ENCODE measurements at regions not wholly inside any gene's neighbourhood (a gene's known extent, or its start where the extent isn't known, plus 50 kb on each side); places are given as distances from the start of the nearest gene placed in this dataset.

DNA sequence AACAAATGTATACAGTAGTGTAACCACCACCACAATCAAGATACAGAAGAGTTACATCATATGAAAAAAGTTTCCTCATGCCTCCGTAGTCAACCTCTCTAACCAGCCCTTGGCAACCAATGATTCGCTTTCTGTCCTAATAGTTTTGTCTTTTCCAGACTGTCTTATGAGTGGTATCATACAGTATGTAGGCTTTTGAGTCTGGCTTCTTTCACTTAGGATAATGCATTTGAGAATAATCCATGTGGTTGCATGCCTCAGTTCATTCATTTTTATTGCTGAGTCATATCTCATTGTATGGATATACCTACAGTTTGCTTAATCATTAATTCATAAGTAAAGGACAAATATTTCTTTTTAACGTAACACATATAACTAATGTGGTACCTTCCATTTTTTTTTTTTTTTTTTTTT, 86.4 kb upstream of the RIPOR2 start:
- no peaks in the 10 kb centered on the region for H3K27me3 ChIP-seq (ENCODE audit: control insufficient read depth in 3 of 3, insufficient read depth in 3 of 3, low read length in 3 of 3)
- H3K27ac ChIP-seq (ENCODE audit: low read depth, low read length) = no peak overlapping the region
- H3K9me3 ChIP-seq (ENCODE audit: control insufficient read depth in 3 of 3, low read length in 3 of 3) = no peaks in the 10 kb centered on the region
- no peaks in the 10 kb centered on the region for H3K4me1 ChIP-seq (ENCODE audit: control insufficient read depth in 3 of 3, insufficient read depth in 3 of 3, low read length in 3 of 3)
- H3K4me3 ChIP-seq (ENCODE audit: low read length in 3 of 3) = no peak overlapping the region
- no peak overlapping the region for H3K9ac ChIP-seq (ENCODE audit: low read depth in 1 of 3, low read length in 3 of 3)
- H3K36me3 ChIP-seq (ENCODE audit: control insufficient read depth in 3 of 3, insufficient read depth in 3 of 3, low read length in 3 of 3) = no peaks in the 10 kb centered on the region

DNA sequence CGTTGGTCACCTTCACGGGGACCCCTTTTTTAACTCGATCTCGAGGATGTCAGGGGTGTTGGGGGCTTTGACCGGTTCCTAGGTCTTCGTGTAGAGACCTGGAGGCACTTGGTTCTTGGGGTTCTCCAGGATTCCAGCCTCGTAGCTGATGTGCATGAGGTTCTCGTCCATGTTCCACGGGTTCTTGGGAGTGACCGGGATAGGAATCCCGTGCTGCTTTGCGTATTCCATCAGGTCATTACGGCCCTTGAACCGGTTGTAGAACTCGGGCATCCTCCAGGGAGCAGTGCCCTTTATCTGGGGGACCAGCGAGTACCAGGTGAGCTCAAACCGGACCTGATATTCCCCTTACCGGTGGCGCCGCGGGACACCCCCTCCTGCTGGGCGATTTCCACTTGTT, 88.0 kb upstream of the RIPOR2 start:
- no peak overlapping the region for H3K9ac ChIP-seq (ENCODE audit: low read depth in 1 of 3, low read length in 3 of 3)
- H3K9me3 ChIP-seq (ENCODE audit: control insufficient read depth in 3 of 3, low read length in 3 of 3) = no peaks in the 10 kb centered on the region
- H3K4me3 ChIP-seq (ENCODE audit: low read length in 3 of 3) = no peak overlapping the region

DNA sequence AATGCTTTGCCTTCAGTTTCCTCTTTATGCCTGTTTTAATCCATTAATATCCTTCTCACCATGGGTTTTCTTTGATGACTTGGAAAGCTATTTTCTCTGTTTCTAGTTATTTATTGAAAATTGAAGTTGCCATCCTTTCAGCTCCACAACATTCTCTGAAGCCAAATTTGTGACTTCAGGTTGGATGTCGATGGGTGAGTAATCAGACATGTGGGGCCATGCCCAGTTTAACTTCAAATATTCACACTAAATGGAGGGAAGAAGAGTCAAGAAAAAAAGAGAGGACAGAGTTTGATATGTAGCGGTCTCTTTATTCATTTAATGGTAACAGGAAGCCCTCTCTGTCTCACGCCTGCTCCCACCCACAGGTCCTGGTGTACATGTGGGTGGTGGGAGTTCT, 89.1 kb upstream of the RIPOR2 start:
- H3K9ac ChIP-seq (ENCODE audit: low read depth in 1 of 3, low read length in 3 of 3) = no peak overlapping the region
- no peaks in the 10 kb centered on the region for H3K27me3 ChIP-seq (ENCODE audit: control insufficient read depth in 3 of 3, insufficient read depth in 3 of 3, low read length in 3 of 3)

More for the DNA sequence above, 88.0 kb upstream of the RIPOR2 start:
- Histone ChIP-seq H3K27ac (ENCODE audit: low read depth, low read length) (no peak overlapping the region), H3K36me3 (ENCODE audit: control insufficient read depth in 3 of 3, insufficient read depth in 3 of 3, low read length in 3 of 3) (no peaks in the 10 kb centered on the region), H3K4me1 (ENCODE audit: control insufficient read depth in 3 of 3, insufficient read depth in 3 of 3, low read length in 3 of 3) (no peaks in the 10 kb centered on the region), H3K27me3 (ENCODE audit: control insufficient read depth in 3 of 3, insufficient read depth in 3 of 3, low read length in 3 of 3) (no peaks in the 10 kb centered on the region)

DNA sequence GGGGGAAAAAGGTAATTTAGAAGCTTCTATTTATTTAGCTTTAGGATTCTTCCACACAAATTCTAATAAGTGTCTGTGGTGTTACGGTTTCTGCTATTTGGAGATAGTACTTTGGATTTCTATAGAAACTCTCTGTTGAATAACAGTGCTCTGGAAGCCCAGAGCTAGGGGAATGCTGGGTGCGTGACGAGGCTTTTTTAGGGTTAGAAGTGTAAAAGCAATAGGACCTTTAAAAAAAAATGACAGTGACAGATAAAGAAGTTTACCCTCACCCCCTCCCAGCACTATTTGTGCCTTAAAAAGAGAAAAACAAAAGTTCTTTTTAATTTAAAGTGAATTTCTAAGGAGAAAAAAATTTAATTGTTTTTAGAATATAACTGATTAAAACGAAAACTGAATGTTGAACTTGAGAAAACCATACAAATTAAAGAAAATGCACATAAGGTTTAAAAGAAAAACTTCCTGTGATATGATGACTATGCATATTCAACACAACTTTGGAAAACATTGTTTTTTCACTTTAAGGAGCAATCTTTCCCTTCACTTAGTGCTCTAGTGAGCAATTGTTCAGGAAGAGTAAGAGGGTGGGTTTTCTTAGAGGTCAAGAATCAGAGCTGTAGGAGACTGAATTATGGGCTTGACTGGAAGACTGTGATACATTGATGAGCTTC, 89.6 kb upstream of the RIPOR2 start:
- H3K27ac ChIP-seq (ENCODE audit: low read depth, low read length) = no peak overlapping the region
- no peaks in the 10 kb centered on the region for H3K4me1 ChIP-seq (ENCODE audit: control insufficient read depth in 3 of 3, insufficient read depth in 3 of 3, low read length in 3 of 3)
- H3K9ac ChIP-seq (ENCODE audit: low read depth in 1 of 3, low read length in 3 of 3) = no peak overlapping the region
- H3K9me3 ChIP-seq (ENCODE audit: control insufficient read depth in 3 of 3, low read length in 3 of 3) = no peaks in the 10 kb centered on the region
- H3K36me3 ChIP-seq (ENCODE audit: control insufficient read depth in 3 of 3, insufficient read depth in 3 of 3, low read length in 3 of 3) = no peaks in the 10 kb centered on the region
- H3K27me3 ChIP-seq (ENCODE audit: control insufficient read depth in 3 of 3, insufficient read depth in 3 of 3, low read length in 3 of 3) = no peaks in the 10 kb centered on the region
- H3K4me3 ChIP-seq (ENCODE audit: low read length in 3 of 3) = no peak overlapping the region

More for the DNA sequence above, 89.1 kb upstream of the RIPOR2 start:
- Histone ChIP-seq H3K36me3 (ENCODE audit: control insufficient read depth in 3 of 3, insufficient read depth in 3 of 3, low read length in 3 of 3) (no peaks in the 10 kb centered on the region), H3K9me3 (ENCODE audit: control insufficient read depth in 3 of 3, low read length in 3 of 3) (no peaks in the 10 kb centered on the region), H3K27ac (ENCODE audit: low read depth, low read length) (no peak overlapping the region), H3K4me3 (ENCODE audit: low read length in 3 of 3) (no peak overlapping the region), H3K4me1 (ENCODE audit: control insufficient read depth in 3 of 3, insufficient read depth in 3 of 3, low read length in 3 of 3) (no peaks in the 10 kb centered on the region)

DNA sequence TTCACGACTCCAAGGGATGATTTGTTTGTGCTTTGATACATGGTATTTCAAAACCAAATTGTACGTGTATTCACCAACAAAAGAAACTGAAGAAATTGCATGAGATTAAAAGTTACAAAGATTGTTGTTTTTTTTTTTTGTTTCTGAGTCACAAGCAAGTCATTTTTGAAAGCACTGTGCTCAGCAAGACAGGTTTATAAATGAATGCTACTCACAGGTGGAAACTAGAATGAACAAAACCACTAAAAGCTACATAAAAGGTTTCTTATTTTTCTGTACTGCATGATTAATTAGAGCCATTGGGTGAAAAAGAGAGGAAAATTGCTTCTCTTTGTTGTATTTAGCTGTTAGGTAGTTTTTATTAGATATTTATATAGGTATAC, 90.2 kb upstream of the RIPOR2 start:
- Histone ChIP-seq H3K27ac (ENCODE audit: low read depth, low read length) (no peak overlapping the region), H3K4me3 (ENCODE audit: low read length in 3 of 3) (no peak overlapping the region), H3K9ac (ENCODE audit: low read depth in 1 of 3, low read length in 3 of 3) (no peak overlapping the region), H3K9me3 (ENCODE audit: control insufficient read depth in 3 of 3, low read length in 3 of 3) (no peaks in the 10 kb centered on the region), H3K36me3 (ENCODE audit: control insufficient read depth in 3 of 3, insufficient read depth in 3 of 3, low read length in 3 of 3) (no peaks in the 10 kb centered on the region), H3K27me3 (ENCODE audit: control insufficient read depth in 3 of 3, insufficient read depth in 3 of 3, low read length in 3 of 3) (no peaks in the 10 kb centered on the region), H3K4me1 (ENCODE audit: control insufficient read depth in 3 of 3, insufficient read depth in 3 of 3, low read length in 3 of 3) (no peaks in the 10 kb centered on the region)

DNA sequence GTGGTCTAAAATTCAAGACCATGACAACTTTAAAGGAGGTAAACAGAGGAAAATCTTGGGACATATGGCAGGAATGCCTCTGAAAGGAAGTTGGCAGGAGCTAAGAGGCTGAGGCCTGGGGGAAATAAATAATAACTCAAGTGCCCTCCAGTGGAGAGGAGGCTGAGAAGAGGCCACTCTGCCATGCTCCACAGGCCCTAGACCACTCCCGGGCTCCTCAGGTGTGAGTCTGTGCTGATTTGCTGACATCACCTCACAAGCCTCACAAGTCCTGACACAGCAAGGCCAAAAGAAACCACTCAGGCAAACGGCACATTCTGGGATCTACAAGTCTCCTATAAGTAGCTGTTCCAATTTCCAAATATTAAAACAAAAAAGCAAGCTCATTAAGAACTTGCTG, 91.0 kb upstream of the RIPOR2 start:
- Histone ChIP-seq H3K9me3 (ENCODE audit: control insufficient read depth in 3 of 3, low read length in 3 of 3) (no peaks in the 10 kb centered on the region), H3K27ac (ENCODE audit: low read depth, low read length) (no peak overlapping the region), H3K27me3 (ENCODE audit: control insufficient read depth in 3 of 3, insufficient read depth in 3 of 3, low read length in 3 of 3) (no peaks in the 10 kb centered on the region), H3K36me3 (ENCODE audit: control insufficient read depth in 3 of 3, insufficient read depth in 3 of 3, low read length in 3 of 3) (no peaks in the 10 kb centered on the region), H3K4me1 (ENCODE audit: control insufficient read depth in 3 of 3, insufficient read depth in 3 of 3, low read length in 3 of 3) (no peaks in the 10 kb centered on the region), H3K4me3 (ENCODE audit: low read length in 3 of 3) (no peak overlapping the region), H3K9ac (ENCODE audit: low read depth in 1 of 3, low read length in 3 of 3) (no peak overlapping the region)

DNA sequence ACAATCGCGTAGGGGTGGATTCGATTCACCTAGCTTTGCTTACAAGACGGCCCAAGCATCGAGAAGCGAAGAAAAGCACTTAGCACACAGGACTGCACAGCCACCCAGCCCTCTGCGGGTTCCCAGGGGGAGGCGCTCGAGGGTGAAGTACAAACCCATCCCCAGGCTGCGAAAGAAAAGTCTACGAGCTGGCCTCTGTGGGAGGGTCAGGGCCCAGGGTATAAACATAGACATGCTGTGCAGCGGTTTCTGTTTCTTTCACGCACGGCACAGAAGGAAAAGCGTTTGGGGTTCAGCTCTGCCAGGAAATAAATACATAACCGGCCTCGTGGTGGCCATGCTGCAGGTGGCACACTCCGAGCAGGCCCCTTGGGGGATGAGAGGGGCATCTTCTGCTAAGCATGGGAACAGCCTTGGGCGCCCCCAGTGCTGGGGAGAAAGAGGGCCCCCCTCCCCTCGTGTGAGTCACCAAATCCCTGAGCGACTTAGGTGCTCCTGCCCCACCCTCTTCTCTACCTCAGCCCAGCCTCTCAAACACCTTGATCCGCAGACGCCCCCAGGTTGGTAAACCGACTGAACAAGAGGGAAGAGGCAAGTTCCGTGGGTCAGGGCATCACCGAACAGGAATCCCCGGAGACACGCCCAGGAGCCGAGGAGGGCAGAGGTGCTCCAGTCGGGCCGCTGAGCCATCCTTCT, 91.6 kb upstream of the RIPOR2 start:
- H3K27me3 ChIP-seq (ENCODE audit: control insufficient read depth in 3 of 3, insufficient read depth in 3 of 3, low read length in 3 of 3) = no peaks in the 10 kb centered on the region
- H3K9ac ChIP-seq (ENCODE audit: low read depth in 1 of 3, low read length in 3 of 3) = no peak overlapping the region
- no peaks in the 10 kb centered on the region for H3K4me1 ChIP-seq (ENCODE audit: control insufficient read depth in 3 of 3, insufficient read depth in 3 of 3, low read length in 3 of 3)
- H3K9me3 ChIP-seq (ENCODE audit: control insufficient read depth in 3 of 3, low read length in 3 of 3) = no peaks in the 10 kb centered on the region
- H3K27ac ChIP-seq (ENCODE audit: low read depth, low read length) = no peak overlapping the region
- no peaks in the 10 kb centered on the region for H3K36me3 ChIP-seq (ENCODE audit: control insufficient read depth in 3 of 3, insufficient read depth in 3 of 3, low read length in 3 of 3)
- no peak overlapping the region for H3K4me3 ChIP-seq (ENCODE audit: low read length in 3 of 3)

DNA sequence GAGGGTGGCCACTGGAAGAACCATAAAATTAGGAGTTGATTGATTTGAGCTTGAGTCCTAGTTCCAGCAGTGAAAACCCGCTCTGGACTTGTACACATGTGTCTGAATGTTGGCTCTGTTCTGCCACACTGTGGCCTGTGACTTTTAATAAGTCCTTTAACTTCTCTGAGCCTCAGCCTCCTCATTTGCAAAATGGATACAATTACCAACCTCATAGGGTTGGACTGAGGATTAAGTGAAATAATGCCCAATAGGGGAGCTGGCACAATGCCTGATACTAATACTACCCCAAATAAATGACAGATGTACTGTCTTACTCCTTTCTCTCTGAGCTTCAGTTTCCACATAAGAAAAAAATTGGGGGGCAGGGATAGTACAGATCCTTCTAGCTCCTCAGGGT, 92.6 kb upstream of the RIPOR2 start:
- no peak overlapping the region for H3K9ac ChIP-seq (ENCODE audit: low read depth in 1 of 3, low read length in 3 of 3)
- H3K27ac ChIP-seq (ENCODE audit: low read depth, low read length) = no peak overlapping the region
- H3K9me3 ChIP-seq (ENCODE audit: control insufficient read depth in 3 of 3, low read length in 3 of 3) = no peaks in the 10 kb centered on the region
- H3K27me3 ChIP-seq (ENCODE audit: control insufficient read depth in 3 of 3, insufficient read depth in 3 of 3, low read length in 3 of 3) = no peaks in the 10 kb centered on the region
- H3K36me3 ChIP-seq (ENCODE audit: control insufficient read depth in 3 of 3, insufficient read depth in 3 of 3, low read length in 3 of 3) = no peaks in the 10 kb centered on the region
- no peaks in the 10 kb centered on the region for H3K4me1 ChIP-seq (ENCODE audit: control insufficient read depth in 3 of 3, insufficient read depth in 3 of 3, low read length in 3 of 3)
- H3K4me3 ChIP-seq (ENCODE audit: low read length in 3 of 3) = no peak overlapping the region

DNA sequence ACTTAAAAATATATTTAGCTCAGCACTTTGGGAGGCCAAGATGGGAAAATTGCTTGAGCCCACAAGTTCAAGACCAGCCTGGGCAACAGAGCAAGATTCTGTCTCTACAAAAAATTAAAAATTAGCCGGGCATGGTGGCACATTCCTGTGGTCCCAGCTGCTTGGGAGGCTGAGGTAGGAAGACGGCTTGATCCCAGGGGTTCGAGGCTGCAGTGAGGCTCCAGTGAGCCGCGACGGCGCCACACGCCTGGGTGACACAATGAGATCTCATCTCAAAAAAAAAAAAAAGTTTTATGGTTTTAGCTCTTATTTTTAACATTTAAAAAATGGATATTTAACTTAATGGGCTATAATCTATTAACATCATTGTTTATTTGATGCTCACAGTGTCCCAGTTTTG, 97.2 kb upstream of the RIPOR2 start:
- H3K27ac ChIP-seq (ENCODE audit: low read depth, low read length) = no peak overlapping the region
- H3K9ac ChIP-seq (ENCODE audit: low read depth in 1 of 3, low read length in 3 of 3) = no peak overlapping the region
- H3K9me3 ChIP-seq (ENCODE audit: control insufficient read depth in 3 of 3, low read length in 3 of 3) = no peaks in the 10 kb centered on the region

DNA sequence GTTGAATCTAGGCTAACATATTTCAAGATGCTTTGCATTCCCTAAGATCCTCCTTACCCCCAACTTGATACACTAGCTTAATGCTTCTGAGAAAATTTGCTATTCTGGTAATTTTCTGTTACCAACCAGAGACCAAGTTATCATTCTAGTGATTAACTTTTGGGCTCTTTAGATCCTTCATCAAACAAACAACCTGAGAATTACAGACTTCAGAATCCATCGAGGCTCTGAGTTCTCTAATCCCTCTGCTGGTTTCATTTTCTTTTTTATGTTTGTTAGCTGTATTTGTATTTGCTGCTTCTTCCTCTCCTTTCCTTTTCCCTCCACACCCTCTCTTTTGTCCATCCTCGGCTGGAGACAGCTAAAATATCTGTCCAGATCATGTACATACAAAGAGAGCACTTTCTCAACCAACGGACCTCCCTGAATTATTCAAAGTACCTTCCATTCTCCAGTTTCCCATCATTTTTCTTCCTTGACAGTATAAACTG, 98.7 kb upstream of the RIPOR2 start:
- Histone ChIP-seq H3K9me3 (ENCODE audit: control insufficient read depth in 3 of 3, low read length in 3 of 3) (no peaks in the 10 kb centered on the region), H3K36me3 (ENCODE audit: control insufficient read depth in 3 of 3, insufficient read depth in 3 of 3, low read length in 3 of 3) (no peaks in the 10 kb centered on the region), H3K4me1 (ENCODE audit: control insufficient read depth in 3 of 3, insufficient read depth in 3 of 3, low read length in 3 of 3) (no peaks in the 10 kb centered on the region), H3K4me3 (ENCODE audit: low read length in 3 of 3) (peak overlapping the region in 1 of 3 donors; percentile 49), H3K27ac (ENCODE audit: low read depth, low read length) (no peak overlapping the region), H3K9ac (ENCODE audit: low read depth in 1 of 3, low read length in 3 of 3) (no peak overlapping the region), H3K27me3 (ENCODE audit: control insufficient read depth in 3 of 3, insufficient read depth in 3 of 3, low read length in 3 of 3) (no peaks in the 10 kb centered on the region)

More for the DNA sequence above, 97.2 kb upstream of the RIPOR2 start:
- Histone ChIP-seq H3K27me3 (ENCODE audit: control insufficient read depth in 3 of 3, insufficient read depth in 3 of 3, low read length in 3 of 3) (no peaks in the 10 kb centered on the region), H3K4me3 (ENCODE audit: low read length in 3 of 3) (no peak overlapping the region), H3K36me3 (ENCODE audit: control insufficient read depth in 3 of 3, insufficient read depth in 3 of 3, low read length in 3 of 3) (no peaks in the 10 kb centered on the region), H3K4me1 (ENCODE audit: control insufficient read depth in 3 of 3, insufficient read depth in 3 of 3, low read length in 3 of 3) (no peaks in the 10 kb centered on the region)

Measured in skeletal muscle tissue (tissue), 3 donors.